NCI-H524 treated with DMSO at 0.1 percent for 48 hours (cell line): ENCODE measurements at regions not wholly inside any gene's neighbourhood (a gene's known extent, or its start where the extent isn't known, plus 50 kb on each side); places are given as distances from the start of the nearest gene placed in this dataset.

Source experiments
- DNase-seq: peaks from one replicate; lab custom pipeline; 2025; lab: John Stamatoyannopoulos, UW

DNA sequence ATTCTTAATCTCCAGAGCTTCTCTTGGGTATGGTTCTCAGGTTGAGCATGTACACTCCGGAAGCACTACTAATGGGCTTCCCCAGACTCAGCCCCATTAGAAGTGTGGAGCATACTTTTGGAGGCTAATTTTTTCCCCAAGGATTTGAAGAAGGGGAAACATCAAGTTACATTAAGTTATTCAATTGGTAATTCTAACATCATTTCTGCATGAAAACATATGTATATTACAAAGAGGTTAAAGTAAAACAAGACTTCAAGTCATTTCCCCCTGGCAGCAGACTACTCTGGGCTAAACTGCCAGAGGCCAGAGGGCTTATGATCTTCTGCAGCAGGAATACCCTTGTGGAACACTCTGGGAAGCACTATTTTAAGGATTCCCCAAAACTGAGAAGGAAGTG, 227.7 kb upstream of the STK17B start:
- no peak for DNase-seq

DNA sequence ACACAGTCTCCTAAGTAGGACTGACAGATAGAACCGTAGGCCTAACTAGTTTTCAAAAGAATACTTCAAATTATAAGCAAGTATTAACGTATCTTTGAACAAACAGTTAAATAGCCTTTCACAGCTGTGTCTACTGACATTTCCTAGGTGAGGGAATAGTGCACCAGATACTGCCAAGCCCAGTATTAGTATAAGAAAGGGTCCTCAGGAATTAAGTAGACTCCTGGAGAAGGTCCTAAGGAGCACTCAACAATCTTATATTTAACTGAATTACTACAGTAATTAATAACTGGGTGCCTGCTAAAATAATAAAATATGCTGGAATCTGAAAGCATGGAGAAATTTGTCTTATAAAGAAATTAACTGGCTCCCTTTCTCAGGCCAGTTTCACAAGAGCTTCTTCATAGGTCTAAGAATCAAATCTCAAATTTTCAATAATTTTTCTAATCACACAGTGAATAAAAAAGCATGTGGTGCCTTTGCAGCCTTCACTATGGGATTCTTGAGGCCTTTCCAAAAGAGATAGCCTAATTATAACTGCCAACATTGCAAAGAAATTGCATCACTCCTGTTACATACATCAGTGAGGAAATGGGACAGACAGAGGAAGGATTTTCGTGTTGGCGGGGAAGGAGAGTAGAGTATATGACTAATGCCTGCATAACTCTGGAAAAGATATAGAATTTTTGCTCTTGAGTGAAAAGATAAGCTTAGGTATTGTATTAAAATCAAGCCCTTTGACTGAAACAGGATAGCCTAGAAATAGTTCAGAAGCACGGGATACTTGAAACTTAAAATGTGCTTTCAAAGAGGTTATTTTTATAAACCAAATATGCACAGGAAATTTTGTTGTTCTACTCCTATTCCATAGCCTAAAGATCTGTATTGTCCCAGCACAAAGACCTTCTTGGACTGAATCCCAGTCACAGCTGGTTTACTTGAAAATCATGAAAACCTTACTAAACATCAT, 228.6 kb upstream of the STK17B start:
- no peak for DNase-seq

DNA sequence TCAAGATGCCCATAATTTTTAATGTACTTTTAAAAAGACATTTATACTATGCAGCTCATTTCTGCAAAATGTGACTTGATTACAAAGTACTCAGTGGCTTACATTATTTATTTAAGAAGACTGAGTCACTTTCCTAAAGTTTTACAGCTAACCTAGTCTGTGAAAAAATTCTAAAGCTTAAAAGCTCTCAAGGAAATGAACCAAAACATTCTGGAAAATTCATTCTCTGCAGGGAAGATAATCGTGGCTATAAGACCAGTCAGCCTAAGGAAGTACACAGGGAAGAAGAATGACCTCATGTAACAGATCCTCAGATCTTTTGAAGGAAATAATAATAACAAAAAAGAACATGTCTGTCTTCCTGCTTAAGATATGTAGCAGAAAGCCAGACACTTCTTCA, 232.1 kb upstream of the STK17B start:
- DNase-seq: no peak

DNA sequence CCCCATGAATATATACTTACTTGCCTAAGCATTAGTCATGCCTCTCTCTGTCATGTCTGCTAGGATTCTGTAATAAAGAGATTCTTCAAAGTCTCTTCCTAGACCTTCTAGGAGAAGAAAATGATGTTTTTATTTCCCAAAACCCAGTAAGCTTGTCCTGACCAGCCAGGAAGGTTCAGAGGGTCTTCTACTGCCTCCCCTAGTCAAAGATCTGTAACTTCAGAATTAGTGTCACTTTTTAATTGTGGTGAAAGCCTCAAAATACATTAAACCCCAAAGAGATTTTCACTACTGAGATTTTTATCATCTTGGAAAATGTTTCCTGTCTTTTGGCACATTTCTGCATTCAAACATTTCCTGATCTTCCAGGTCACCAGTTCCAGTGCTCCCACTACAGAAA, 232.9 kb upstream of the STK17B start:
- DNase-seq: no peak

DNA sequence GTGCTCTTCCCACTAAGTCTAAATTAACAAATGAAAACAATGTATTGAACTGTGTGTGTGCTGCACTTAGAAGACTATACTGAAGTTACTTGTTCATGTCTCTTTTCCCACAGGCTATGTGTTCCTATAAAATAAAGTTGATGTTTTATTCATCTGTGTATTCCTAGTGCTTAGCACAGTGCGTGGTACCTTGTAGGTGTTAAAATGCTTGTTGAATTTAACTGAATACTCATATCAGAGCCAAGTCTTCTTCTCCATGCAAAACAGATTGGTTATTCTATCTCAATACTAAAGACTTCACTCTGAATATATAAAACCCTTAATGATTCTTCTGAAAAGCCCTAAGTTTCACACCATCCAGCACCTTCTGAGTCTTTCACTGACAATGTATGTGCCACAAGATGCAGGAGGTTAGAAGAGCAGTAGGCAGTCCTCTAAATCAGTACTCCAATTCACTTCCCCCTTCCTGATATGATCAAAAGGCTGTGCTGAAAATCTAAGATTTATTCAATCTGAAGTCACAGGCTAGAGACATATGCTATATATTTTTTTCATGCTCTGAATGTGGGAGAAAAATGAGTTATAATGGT, 231.7 kb upstream of the CCDC150 start:
- DNase-seq: no peak

DNA sequence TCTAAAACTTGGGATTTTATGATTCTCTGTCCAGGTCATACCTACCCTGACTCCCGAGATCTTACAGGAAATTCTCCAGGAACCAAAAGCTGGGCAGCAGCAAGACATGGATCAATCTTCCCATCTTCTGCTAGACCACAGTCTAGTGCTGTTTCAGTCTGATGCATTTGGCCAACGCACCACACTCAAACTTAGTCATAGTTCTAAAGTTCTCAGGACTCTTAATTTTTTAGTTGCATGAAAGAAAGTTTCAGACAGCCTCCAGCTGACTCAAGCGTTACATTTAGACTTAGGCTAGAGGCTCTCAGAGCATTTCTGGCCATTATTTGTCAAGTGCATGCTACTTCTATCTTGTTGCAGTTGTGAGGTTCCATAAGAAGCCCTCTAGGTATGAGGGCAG, 230.1 kb upstream of the CCDC150 start:
- DNase-seq: no peak

DNA sequence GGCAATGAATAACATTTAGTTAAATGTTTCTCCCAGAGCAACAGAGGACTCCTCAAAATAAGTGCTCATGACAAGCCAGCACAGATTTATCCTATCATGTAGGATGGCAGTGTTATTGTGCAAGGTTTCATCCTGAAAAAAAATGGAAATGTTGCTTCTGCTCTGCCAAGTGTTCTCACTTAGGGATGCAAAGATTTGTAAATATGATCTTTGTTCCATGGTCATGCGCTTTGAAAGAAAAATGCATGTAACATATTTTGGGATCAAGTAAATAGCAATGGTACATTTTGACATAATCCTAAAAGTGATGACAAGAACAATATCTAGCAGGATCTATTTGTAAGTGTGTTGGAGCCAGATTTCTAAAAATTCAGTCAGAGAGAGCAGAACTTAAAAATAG, 229.5 kb upstream of the CCDC150 start:
- DNase-seq: no peak

DNA sequence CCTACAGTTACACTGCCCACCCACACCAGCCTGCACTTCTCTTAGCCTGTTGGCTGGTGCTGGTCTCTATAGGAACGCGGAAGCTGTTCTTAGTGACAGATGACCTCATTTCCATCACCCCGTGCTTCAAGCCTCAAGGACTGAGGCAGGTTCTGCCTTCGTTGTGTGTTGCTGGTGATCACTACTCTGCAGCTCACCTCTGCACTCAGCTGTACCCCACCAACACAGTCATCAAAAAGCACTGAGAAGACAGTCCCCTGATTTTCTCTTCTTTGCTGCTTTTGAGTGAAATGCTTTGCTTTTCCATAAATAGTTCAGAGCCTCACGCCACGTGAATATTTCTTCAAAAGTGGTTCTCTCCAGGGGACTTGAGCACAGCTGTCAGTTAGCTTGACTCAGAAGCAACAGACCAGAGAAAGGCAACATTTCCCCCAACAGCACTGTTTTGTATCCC, 225.7 kb upstream of the CCDC150 start:
- DNase-seq: no peak

DNA sequence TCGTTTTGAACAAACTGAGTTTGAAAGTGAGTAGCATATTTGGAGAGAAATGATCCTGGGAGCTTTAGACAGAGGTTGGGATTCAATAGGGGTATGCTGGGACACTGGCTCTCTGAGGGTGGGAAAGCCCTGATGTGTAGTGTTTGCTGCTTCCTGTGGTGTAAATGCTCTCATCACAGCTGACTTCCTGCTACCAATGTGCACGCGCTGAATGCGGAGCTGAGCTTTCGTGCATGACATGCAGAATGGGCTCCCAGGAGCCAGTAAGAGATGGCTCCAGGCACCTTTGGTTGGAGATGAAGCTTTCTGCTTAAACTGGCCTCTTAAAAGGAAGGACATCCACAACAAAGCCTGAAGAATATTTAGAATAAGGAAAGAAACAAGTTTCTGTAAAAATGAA, 224.1 kb upstream of the CCDC150 start:
- DNase-seq: no peak

DNA sequence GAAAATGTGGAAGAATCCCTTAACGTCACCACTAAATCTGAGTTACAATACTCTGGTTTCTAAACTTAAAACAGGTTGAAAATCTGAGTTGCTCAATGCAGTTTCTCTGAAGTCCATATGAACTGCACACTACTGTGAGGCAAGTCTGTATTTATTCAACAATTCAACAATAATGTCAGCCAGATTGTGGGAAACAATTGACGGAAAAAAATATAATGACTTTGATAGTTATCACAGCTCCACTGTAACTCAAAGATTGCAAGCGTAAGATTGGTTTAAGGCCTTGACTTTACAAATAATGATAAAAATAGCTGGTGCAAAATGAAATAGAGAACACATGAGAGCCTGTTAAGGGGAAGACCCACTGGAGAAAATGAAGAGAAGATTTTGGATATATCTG, 219.4 kb upstream of the CCDC150 start:
- no peak for DNase-seq

DNA sequence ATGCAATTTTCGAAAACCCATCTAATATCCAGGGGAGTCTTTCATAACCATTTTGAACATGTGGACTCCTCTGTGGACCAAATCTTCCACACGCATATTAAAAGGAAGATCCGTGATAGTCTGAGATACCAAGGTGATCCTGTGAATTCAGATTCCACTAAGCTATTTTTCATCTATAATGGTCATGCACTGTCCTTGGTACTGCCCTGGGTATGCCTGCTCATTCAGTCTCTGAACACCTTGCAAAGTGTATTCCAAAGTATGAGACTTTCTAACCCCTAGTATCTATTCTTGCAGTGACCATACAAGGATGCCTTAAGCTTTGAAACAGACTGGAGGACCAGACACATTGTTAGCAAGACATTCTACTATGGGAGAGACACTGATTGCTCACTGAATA, 217.6 kb upstream of the CCDC150 start:
- DNase-seq: no peak

DNA sequence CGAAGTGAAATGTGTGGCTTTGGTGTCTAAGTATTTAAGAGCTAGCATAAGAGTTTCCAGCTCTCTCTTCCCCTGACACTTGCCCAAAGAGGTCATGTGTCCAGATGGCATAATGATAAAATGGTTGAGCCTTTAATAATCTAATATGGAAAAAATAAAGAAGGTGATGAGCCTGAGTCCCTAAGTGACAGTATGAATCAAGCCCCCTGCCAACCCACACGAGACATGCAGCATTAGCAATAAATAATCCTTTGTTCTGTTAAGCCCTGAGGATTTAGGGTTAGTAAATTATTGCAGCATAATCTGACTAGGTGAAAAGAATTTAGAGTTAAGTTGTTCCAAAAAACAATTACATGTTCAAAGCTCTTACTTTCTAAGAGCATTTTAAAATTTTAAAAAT, 217.2 kb upstream of the CCDC150 start:
- DNase-seq: no peak

DNA sequence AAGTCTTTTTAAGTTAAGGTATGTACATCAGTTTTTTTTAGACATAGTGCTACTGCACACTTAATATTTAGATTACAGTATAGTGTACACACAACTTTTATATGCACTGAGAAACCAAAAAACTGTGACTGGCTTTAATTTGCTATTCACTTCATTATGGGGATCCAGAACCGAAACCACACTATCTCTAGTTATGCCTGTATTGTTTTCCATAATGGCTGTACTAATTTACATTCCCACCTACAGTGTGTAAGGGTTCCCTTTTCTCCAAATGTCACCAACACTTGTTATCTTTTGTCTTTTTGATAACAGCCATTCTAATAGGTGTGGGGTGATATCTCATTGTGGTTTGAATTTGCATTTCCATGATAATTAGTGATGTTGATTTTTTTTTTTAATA, 213.4 kb upstream of the CCDC150 start:
- DNase-seq: no peak

DNA sequence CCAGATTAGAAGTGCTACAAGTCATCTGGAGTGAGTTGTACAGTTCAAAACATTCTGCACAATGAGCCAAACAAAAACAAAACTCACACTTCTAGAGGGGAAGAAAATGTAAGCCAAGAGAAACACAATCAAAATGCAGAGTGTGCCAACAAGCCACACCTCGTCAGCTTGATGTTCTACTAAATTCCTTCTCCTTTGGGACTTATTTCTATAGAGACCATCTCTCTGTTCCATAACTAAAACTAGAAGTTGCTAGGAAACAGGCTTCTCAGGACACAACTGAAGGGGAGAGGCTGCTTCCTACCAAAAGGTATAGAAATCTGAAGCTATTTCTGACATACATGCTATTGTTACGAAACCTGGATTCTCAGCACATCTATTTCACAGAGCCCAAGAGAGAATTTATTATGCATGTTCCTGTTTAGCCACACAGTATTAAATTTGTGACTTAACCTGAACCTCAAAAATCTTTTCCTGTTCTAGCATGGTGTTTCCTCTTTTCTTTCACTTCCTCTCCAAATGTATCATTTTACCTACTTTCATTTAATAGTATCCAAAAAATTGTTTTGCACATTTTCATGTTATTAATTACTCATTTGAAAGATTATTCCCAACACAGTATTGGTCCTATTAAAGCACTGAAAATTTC, 211.4 kb upstream of the CCDC150 start:
- no peak for DNase-seq

DNA sequence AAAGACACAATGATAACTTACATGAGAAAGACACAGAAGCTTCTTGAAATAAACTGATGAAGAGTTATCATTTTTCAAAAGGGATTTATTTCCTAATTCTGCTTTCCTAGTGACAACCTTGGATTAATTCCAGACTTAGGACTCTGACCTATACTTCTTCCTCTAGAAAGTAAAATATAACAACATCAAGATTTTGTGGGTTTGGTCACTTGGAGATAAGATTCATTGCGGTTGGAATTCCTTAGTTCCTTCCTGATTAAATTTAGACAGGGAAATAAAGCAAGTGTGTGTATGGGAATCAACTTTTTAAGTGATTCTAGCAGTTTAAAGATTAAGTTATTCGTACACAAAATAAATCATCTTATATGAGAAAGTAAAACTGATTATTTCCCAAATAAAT, 208.4 kb upstream of the CCDC150 start:
- DNase-seq: no peak

DNA sequence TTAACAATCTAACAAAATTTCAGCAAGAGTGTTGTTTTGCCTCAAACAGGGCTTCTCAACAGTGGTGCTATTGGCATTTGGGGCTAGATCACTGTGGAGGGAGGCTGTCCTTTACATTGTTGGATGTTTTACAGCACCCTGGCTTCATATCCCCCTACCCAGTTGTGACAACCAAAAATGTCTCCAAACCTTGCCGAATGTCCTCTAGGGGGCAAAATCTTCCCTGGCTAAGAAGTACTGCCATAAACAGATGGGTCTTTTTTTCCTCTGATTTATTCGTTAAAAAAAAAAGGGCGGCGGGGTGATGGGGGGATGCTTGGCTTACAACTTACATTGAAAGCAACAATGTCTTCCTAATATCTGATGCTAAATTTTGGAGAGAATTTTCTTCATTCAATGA, 207.6 kb upstream of the CCDC150 start:
- DNase-seq: peak; percentile 8

DNA sequence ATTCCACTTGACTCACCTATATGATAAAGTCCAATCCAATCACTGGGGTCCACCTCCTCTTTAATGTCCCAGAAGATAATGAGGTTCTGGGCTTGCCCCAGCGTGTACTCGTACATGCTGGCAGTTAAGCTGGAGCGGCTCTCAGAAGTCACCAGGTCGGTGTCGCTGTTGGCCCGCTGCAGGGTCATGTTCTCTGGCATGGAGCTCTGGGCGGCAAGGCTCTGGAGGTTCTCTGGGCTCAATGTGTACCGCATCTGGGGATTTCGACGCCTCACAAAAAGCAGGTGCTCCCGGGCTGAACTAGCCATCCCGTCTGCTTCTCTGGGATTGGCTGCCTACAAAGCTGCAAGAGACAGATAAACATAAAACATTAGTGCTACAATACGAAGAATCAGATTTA, 206.4 kb upstream of the CCDC150 start:
- no peak for DNase-seq

DNA sequence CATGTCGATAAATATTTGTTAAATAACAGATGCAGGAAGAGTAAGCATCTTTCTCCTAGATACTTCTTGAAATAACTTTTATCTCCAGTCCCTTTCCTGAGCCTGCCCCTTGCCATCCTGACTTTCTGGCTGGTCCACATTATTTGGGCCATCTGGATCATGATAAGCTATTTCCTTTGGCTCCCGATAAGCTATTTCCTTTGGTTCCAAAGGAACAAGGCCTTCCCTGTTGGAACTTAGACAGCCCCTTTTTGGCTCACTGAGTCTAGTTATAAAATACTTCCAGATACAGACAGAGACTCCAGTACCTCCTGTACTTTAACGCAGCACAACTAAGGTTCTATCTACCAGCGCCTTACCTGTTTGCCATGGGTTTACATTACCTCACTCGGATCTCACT, 205.3 kb upstream of the CCDC150 start:
- no peak for DNase-seq

DNA sequence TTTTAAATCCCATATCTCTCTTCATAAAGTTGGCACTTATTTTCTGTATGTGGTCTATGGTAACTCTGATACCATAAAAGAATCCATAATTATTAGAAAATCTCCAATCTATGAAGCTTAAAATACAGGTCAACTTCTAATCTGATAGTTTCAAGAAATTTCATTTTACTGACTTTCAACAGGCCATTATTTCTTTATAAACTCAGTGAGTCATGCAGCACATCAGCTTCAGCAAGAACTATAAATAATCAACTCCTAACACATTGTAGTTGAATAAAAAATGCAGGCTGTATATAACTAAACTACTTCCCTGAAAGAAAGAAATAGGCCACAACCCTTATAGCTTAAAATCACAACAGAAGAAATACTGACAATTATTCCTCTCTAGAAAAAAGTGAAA, 204.3 kb upstream of the CCDC150 start:
- no peak for DNase-seq

DNA sequence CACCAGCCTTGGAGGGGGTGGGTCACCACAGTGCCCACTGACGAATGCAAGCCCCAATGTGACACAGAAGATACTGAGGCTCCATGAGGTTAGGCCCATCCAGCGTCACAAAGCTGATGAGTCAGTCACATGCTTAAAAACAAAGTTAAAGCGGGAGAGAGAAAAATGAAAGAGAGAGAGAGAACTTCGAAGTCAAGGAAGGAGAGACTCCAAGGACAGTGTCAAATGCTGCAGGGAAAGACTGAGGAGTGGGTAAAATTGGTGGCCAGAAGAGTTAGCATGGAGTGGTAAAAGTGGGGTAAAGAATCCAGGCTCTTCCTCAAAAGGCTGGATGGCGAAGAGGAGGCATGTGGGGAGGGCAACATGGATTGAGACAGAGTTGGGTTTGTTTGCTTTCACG, 201.9 kb upstream of the CCDC150 start:
- DNase-seq: no peak

DNA sequence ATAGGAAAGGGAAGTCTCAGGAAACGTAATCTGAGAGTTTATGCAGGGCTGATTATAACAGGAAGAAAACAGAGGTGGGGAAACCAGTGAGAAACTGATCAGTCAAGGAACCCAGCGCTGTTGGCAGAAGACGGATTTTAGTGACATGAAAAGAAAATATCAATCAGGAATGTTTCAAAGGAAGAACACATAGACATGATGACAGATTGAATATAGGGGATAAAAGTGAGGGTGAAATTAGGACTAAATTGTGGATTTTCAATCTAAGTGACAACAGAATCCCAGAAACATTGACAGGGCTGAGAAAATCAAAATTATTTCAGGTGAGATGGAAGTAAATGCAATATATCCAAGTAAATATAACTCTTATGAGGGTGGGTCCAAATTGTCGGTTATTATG, 199.8 kb upstream of the CCDC150 start:
- no peak for DNase-seq

DNA sequence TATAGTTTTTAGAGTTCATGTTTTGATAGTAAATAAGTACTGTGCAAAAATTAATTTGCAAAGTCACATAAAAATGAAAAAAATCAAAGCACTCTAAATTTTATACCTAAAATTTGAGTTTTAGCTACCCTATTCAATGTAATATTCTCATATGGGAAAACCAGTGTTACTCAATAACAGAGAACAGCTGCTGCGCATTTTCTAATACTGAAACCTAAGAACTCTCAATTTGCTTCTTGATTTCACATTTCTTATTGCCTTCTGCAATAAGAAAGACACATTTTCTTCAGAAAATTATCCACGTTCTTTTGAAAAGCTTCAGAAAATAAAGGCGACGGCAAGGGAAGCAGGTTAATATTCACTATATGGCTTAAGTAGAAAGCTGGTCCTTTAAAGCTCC, 199.1 kb upstream of the CCDC150 start:
- DNase-seq: no peak

DNA sequence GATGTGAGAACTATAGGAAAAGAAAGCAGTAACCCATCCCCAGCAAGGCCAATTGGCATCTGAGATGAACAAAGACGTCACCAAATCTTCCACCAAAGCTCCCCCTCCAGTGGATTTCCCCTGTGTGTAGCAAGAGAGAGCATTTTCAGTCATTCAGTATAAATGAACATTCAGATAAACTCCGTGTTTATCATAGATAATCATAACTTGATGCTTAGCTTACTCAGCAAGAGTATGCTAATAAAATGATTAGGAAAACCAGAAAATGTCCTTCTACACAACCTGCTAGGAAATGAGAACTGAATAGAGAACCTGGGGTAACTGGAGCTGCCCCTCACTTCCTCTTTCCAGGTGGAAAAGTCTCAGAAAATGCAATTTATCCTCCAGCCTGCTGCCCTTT, 198.0 kb upstream of the CCDC150 start:
- DNase-seq: no peak
